ENCODE measurements at regions not wholly inside any gene's neighbourhood (a gene's known extent, or its start where the extent isn't known, plus 50 kb on each side); places are given as distances from the start of the nearest gene placed in this dataset.

DNA sequence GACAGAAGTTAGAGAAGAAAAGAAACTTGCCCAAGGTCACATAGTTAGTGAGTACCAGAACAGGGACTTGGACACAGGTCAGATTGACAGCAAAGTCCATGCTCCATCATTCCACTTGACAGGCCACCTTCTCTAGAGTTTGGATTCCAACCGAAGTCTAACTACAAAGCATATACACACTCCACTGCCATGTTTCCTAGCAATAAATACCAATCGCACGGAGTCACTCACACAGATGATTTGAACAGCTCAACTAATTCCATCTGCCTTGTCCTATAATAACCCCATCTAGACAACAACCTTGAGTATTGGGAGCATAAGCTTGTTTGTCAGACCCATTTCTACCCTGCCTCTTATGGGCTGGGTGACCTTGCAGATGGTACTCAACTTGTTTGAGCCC is 334.6 kb upstream of the MGAT5 start:
- no peak overlapping the region for H3K4me3 Mint-ChIP-seq
- no peaks in the 10 kb centered on the region for H3K36me3 ChIP-seq (ENCODE audit: control insufficient read depth, insufficient read depth, low read length)
- DNase-seq, result no peak
- H3K9me3 Mint-ChIP-seq, result peaks cover 3% of the 10 kb centered on the region
- WGBS, 2 experiments (ENCODE audit: insufficient coverage in 1 of 2, insufficient read length in 1 of 2), result 75% methylated on average over 3 of the region's 3 CpGs; no CpG with 5 or more reads in 1 of the 2 experiments
- no peak overlapping the region for H3K4me3 ChIP-seq (ENCODE audit: low read length)
- H3K27ac Mint-ChIP-seq, result no peak overlapping the region
- no peak overlapping the region for H3K9ac ChIP-seq (ENCODE audit: extremely low read depth, low read length, poor library complexity, severe bottlenecking)
- no peak overlapping the region for H3K27ac ChIP-seq (ENCODE audit: low read depth, low read length)
- H3K27me3 Mint-ChIP-seq (ENCODE audit: insufficient read depth), result no peaks in the 10 kb centered on the region
- TF ChIP-seq, protein P1, sequence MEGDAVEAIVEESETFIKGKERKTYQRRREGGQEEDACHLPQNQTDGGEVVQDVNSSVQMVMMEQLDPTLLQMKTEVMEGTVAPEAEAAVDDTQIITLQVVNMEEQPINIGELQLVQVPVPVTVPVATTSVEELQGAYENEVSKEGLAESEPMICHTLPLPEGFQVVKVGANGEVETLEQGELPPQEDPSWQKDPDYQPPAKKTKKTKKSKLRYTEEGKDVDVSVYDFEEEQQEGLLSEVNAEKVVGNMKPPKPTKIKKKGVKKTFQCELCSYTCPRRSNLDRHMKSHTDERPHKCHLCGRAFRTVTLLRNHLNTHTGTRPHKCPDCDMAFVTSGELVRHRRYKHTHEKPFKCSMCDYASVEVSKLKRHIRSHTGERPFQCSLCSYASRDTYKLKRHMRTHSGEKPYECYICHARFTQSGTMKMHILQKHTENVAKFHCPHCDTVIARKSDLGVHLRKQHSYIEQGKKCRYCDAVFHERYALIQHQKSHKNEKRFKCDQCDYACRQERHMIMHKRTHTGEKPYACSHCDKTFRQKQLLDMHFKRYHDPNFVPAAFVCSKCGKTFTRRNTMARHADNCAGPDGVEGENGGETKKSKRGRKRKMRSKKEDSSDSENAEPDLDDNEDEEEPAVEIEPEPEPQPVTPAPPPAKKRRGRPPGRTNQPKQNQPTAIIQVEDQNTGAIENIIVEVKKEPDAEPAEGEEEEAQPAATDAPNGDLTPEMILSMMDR (conservative IDR thresholded peaks at IDR 0.05), result no peak
- no peaks in the 10 kb centered on the region for H3K9me3 ChIP-seq (ENCODE audit: control insufficient read depth, low read length)
- H3K36me3 Mint-ChIP-seq (ENCODE audit: low read depth), result no peaks in the 10 kb centered on the region
- no peaks in the 10 kb centered on the region for H3K27me3 ChIP-seq (ENCODE audit: control insufficient read depth, insufficient read depth, low read length, poor library complexity, severe bottlenecking)
- no peaks in the 10 kb centered on the region for H3K4me1 Mint-ChIP-seq
- H3K4me1 ChIP-seq (ENCODE audit: control insufficient read depth, insufficient read depth, low read length), result no peaks in the 10 kb centered on the region

DNA sequence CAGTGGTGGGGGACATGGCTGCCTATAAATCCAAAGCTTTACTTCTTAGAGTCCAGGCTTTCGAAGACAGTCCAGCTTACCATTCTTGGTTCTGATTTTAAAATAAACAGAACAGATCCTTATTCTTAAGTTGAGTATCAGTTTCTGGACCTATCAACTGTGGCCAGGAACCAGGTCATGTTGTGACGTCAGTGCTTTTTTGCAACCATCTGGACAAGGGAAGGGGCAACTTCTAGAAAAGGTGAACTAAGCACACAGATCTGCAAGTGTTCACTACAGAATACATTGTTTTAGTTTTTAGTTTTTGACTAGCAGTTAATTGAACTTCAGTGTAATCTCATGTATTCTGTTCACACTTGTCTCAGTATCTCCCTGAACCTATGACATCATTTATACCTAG is 326.0 kb upstream of the MGAT5 start:
- WGBS, 2 experiments (ENCODE audit: insufficient coverage in 1 of 2, insufficient read length in 1 of 2), result 92 to 100% methylated on average over 1 to 2 of the region's 2 CpGs
- H3K4me3 Mint-ChIP-seq, result no peak overlapping the region
- H3K4me1 ChIP-seq (ENCODE audit: control insufficient read depth, insufficient read depth, low read length), result no peaks in the 10 kb centered on the region
- no peak overlapping the region for H3K9ac ChIP-seq (ENCODE audit: extremely low read depth, low read length, poor library complexity, severe bottlenecking)
- no peak overlapping the region for H3K4me3 ChIP-seq (ENCODE audit: low read length)
- H3K27ac ChIP-seq (ENCODE audit: low read depth, low read length), result no peak overlapping the region
- no peaks in the 10 kb centered on the region for H3K9me3 Mint-ChIP-seq
- no peaks in the 10 kb centered on the region for H3K36me3 ChIP-seq (ENCODE audit: control insufficient read depth, insufficient read depth, low read length)
- TF ChIP-seq, protein P1 (conservative IDR thresholded peaks at IDR 0.05), result no peak
- no peaks in the 10 kb centered on the region for H3K4me1 Mint-ChIP-seq
- H3K27ac Mint-ChIP-seq, result no peak overlapping the region
- H3K27me3 ChIP-seq (ENCODE audit: control insufficient read depth, insufficient read depth, low read length, poor library complexity, severe bottlenecking), result no peaks in the 10 kb centered on the region
- H3K9me3 ChIP-seq (ENCODE audit: control insufficient read depth, low read length), result no peaks in the 10 kb centered on the region
- H3K27me3 Mint-ChIP-seq (ENCODE audit: insufficient read depth), result peaks cover 2% of the 10 kb centered on the region
- no peak for DNase-seq
- no peaks in the 10 kb centered on the region for H3K36me3 Mint-ChIP-seq (ENCODE audit: low read depth)

DNA sequence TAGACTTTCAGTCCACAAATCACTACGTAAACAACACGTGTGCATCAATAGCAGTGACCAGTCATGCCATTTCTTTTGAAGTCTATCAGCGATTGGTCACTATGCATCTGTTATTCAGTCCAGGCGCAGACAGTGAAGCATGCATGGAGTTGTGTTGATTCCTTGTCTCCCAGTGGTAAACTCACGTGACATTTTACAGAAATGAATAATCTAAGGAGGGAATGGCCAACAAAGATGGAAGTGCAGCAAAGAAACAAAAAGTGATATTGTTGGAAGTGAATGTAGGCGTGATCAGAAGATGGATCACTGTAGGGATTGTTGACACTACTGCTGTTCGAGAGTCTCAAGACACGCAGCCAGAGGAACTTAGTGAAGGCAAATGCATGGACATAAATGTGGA is 317.8 kb upstream of the MGAT5 start:
- H3K27me3 ChIP-seq (ENCODE audit: control insufficient read depth, insufficient read depth, low read length, poor library complexity, severe bottlenecking), result no peaks in the 10 kb centered on the region
- no peak overlapping the region for H3K27ac Mint-ChIP-seq
- peaks cover 6% of the 10 kb centered on the region for H3K4me1 Mint-ChIP-seq
- H3K4me3 Mint-ChIP-seq, result no peak overlapping the region
- no peak for DNase-seq
- TF ChIP-seq, protein P1 (conservative IDR thresholded peaks at IDR 0.05), result no peak
- H3K4me3 ChIP-seq (ENCODE audit: low read length), result no peak overlapping the region
- no peaks in the 10 kb centered on the region for H3K27me3 Mint-ChIP-seq (ENCODE audit: insufficient read depth)
- H3K27ac ChIP-seq (ENCODE audit: low read depth, low read length), result no peak overlapping the region
- H3K36me3 Mint-ChIP-seq (ENCODE audit: low read depth), result no peaks in the 10 kb centered on the region
- WGBS, 2 experiments (ENCODE audit: insufficient coverage in 1 of 2, insufficient read length in 1 of 2), result 93 to 94% methylated on average over 8 of the region's 8 CpGs
- H3K9me3 Mint-ChIP-seq, result no peaks in the 10 kb centered on the region
- no peaks in the 10 kb centered on the region for H3K4me1 ChIP-seq (ENCODE audit: control insufficient read depth, insufficient read depth, low read length)
- no peaks in the 10 kb centered on the region for H3K9me3 ChIP-seq (ENCODE audit: control insufficient read depth, low read length)
- no peaks in the 10 kb centered on the region for H3K36me3 ChIP-seq (ENCODE audit: control insufficient read depth, insufficient read depth, low read length)
- H3K9ac ChIP-seq (ENCODE audit: extremely low read depth, low read length, poor library complexity, severe bottlenecking), result no peak overlapping the region
